ENCODE measurements at regions not wholly inside any gene's neighbourhood (a gene's known extent, or its start where the extent isn't known, plus 50 kb on each side); places are given as distances from the start of the nearest gene placed in this dataset.

DNA sequence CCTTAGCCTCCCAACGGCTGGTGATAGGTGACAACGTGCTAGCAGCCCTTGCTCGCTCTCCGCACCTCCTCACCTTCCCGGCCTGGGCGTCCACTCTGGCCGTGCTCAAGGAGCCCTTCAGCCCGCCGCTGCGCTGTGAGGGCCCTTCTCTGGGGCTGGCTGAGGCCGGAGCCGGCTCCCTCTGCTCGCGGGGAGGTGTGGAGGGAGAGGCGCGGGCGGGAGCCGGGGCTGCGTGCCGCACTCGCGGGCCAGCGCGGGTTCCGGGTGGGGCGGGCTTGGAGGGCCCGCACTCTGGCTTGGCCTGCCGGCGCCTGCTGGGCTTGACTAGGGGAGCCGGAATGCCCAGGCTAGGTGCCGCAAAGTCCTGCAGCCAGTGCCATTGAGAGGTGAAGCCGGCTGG, 131.1 kb downstream of the CCER1 start:
- DNase-seq (ENCODE audit: low read depth): no peak
- H3K4me3 ChIP-seq (ENCODE audit: control insufficient read depth, low read depth, low read length): no peak overlapping the region
- TF ChIP-seq, protein P1, sequence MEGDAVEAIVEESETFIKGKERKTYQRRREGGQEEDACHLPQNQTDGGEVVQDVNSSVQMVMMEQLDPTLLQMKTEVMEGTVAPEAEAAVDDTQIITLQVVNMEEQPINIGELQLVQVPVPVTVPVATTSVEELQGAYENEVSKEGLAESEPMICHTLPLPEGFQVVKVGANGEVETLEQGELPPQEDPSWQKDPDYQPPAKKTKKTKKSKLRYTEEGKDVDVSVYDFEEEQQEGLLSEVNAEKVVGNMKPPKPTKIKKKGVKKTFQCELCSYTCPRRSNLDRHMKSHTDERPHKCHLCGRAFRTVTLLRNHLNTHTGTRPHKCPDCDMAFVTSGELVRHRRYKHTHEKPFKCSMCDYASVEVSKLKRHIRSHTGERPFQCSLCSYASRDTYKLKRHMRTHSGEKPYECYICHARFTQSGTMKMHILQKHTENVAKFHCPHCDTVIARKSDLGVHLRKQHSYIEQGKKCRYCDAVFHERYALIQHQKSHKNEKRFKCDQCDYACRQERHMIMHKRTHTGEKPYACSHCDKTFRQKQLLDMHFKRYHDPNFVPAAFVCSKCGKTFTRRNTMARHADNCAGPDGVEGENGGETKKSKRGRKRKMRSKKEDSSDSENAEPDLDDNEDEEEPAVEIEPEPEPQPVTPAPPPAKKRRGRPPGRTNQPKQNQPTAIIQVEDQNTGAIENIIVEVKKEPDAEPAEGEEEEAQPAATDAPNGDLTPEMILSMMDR (conservative IDR thresholded peaks at IDR 0.05; ENCODE audit: control insufficient read depth, insufficient read depth, low read depth, low read length): no peak

DNA sequence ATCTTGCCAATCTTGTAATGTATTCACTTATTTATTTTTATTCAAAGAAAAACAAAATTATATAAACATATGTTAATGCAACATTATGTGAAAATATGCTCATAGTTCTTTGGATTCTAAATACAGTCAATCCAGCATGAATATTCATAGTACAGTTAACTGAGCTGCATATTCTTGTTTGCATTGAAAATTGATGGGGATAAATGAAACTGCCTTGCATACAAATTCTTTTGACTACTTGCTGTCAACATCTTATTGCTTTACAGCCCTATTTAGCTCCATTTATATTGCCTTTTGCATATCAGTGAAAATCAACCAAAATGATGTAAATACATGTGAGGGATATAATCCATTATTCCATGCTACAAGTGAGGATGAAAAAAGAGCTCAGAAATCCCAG, 135.3 kb downstream of the CCER1 start:
- TF ChIP-seq, protein P1 (conservative IDR thresholded peaks at IDR 0.05; ENCODE audit: control insufficient read depth, insufficient read depth, low read depth, low read length): no peak
- H3K4me3 ChIP-seq (ENCODE audit: control insufficient read depth, low read depth, low read length): no peak overlapping the region
- DNase-seq (ENCODE audit: low read depth): no peak

DNA sequence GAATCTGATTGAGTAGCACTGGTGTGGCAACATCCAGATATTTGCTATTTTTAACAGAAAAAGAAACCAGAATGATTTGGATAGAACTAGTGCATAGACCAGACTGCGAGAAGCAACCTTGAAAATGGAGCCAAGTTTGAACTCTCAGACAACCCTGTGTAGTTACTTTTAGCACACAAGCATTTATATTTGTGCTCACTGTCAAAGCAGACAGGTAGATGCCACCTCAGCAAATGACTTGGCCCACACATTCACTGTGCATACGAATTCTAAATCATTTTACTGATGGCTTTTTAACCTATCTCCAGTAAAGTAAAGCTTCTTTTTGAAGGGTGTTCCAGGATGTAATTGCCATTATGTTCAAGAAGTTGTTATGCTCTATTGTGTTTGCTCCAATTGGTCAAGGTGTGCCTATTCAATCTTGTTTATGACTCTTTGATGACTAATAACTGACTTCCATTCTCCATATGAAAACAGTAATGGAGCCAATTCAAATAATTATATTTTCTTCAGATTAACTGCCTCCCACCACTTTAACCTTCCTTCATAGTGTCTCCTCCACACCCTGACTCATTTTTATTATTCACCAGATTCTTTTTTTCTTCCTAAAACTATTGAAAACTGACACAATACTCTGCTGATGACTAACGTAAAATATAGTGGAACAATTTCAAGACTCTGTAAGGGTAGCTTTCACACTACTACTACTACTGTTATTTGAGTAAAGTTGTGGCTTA, 138.5 kb downstream of the CCER1 start:
- no peak overlapping the region for H3K4me3 ChIP-seq (ENCODE audit: control insufficient read depth, low read depth, low read length)
- peak; percentile 55 for DNase-seq (ENCODE audit: low read depth)
- TF ChIP-seq, protein P1 (conservative IDR thresholded peaks at IDR 0.05; ENCODE audit: control insufficient read depth, insufficient read depth, low read depth, low read length): no peak

DNA sequence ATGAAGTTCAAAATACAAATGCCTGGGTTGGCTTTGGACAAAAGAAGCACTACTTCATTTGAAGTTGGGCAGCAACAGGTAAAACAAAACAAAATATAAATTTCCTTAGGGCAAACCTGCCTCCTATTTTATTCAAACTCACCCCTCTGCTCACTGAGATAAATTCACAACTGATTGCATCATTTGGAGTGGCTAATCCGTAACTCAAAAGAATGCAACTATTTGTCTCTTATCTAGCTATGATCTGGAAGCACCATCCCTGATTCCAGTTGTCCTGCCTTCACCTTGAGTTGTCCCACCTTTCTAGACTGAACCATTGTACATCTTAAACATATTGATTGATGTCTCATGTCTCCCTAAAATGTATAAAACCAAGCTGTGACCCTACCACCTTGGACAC, 145.0 kb downstream of the CCER1 start:
- no peak for DNase-seq (ENCODE audit: low read depth)
- no peak overlapping the region for H3K4me3 ChIP-seq (ENCODE audit: control insufficient read depth, low read depth, low read length)
- TF ChIP-seq, protein P1 (conservative IDR thresholded peaks at IDR 0.05; ENCODE audit: control insufficient read depth, insufficient read depth, low read depth, low read length): no peak

DNA sequence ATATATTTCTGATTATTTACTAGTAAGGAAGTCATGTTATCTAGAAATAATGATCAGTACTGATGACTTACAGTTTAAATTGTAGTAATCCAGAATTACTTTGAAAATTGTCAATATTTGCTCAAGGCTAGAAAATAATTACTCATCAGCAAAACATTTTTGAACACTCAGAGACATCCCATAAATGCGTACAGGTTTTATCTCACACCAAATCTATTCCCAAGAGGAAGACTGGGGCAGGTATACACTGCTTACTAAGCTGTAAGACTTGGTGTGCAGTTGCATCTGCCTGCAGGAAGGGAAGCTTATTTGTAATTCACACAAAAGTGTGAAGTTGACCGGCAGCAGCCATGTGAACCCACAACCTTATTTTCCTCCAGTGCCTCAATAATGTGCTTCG, 146.4 kb downstream of the CCER1 start:
- TF ChIP-seq, protein P1 (conservative IDR thresholded peaks at IDR 0.05; ENCODE audit: control insufficient read depth, insufficient read depth, low read depth, low read length): no peak
- DNase-seq (ENCODE audit: low read depth): no peak
- no peak overlapping the region for H3K4me3 ChIP-seq (ENCODE audit: control insufficient read depth, low read depth, low read length)

DNA sequence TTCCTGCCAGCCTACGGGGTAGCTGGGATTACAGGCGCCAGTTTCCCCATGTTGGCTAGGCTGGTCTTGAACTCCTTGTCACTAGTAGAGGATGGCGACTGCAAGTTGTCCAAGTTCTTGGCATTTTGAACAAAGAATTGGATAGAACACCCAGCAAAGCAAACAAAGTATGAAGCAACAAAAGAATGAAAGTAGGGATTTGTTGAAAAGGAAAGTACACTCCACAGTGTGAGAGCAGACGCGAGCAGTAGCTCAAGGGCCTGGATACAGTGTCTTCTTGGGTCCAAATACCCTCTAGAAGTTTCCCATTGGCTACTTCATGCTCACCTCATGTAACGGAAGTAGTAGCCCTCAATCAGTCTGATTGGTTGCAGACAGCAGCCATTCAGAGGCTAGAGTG, 152.2 kb downstream of the CCER1 start:
- H3K4me3 ChIP-seq (ENCODE audit: control insufficient read depth, low read depth, low read length): no peak overlapping the region
- DNase-seq (ENCODE audit: low read depth): no peak
- TF ChIP-seq, protein P1 (conservative IDR thresholded peaks at IDR 0.05; ENCODE audit: control insufficient read depth, insufficient read depth, low read depth, low read length): no peak

All from fibroblast of mammary gland (primary cell).